Right lobe of liver (tissue), 6 donors: ENCODE measurements at regions not wholly inside any gene's neighbourhood (a gene's known extent, or its start where the extent isn't known, plus 50 kb on each side); places are given as distances from the start of the nearest gene placed in this dataset.

ENCODE experiments used
- ATAC-seq, 4 donors: fragments of 200-7000 bp; cut with Tn5 transposase; one replicate each; pipeline ENCODE4 v1.9.1; 2020; ENCODE audit warnings: mild to moderate bottlenecking in 4 of 4, moderate library complexity in 4 of 4
- DNase-seq, 3 donors: peaks; one replicate each; pipeline ENCODE4 v3.0.0-alpha.2; 2020
- H3K27ac ChIP-seq, 3 donors: fragments of 200-600 bp; one replicate each; pipeline ENCODE4 v1.8.0; 2022
- H3K27me3 ChIP-seq, 2 donors: fragments of 200-600 bp; one replicate each; pipeline ENCODE4 v1.8.0; 2022
- H3K36me3 ChIP-seq, 4 donors: fragments of 200-600 bp; sonication (generic) in 1 of 4; one replicate each; pipeline versions ENCODE4 v1.5.1 to v1.8.0; 2017 to 2022; ENCODE audit warnings: control low read depth in 1 of 4
- H3K4me1 ChIP-seq, 4 donors: fragments of 200-600 bp; sonication (generic) in 1 of 4; one replicate each; pipeline versions ENCODE4 v1.5.1 to v1.8.0; 2017 to 2022; ENCODE audit warnings: control low read depth in 1 of 4
- H3K4me3 ChIP-seq, 3 donors: fragments of 200-600 bp; one replicate each; pipeline ENCODE4 v1.8.0; 2022
- H3K9me3 ChIP-seq, 4 donors: fragments of 200-600 bp; sonication (generic) in 1 of 4; one replicate each; pipeline versions ENCODE4 v1.5.1 to v1.8.0; 2017 to 2022; ENCODE audit warnings: control low read depth in 1 of 4
- CTCF ChIP-seq, 4 donors: fragments of 200-600 bp in 3 of 4; fragments of 450-650 bp in 1 of 4; IDR thresholded peaks; one replicate each; pipeline versions ENCODE4 v1.5.1 to v1.8.0; 2016 to 2022; ENCODE audit warnings: antibody characterized with exemption in 4 of 4, mild to moderate bottlenecking in 2 of 4
- POLR2A ChIP-seq: fragments of 450-650 bp; IDR thresholded peaks from one replicate; pipeline ENCODE4 v1.6.1; 2017; ENCODE audit warnings: antibody characterized with exemption, mild to moderate bottlenecking
- WGBS: methylation state at CpG from one replicate; pipeline ENCODE4 v1.1.6; 2018; ENCODE audit warnings: low coverage, low lambda C conversion rate; ENCODE audit not compliant: insufficient coverage; ENCODE audit errors: missing lambda C conversion rate; 5-methylcytosine and 5-hydroxymethylcytosine counted together
- intact Hi-C, 2 donors: fragments of 100-400 bp; cut with DNase I; formaldehyde crosslinking; loops; one replicate each; pipeline versions ENCODE4 v1.11.2 to v1.14.1; 2022
- donor health status: DM: no; HTN: yes; CAD: no.
- donor health status: DM: no; HTN: no; CAD: no.
- donor health status: DM: no; HTN: no; CAD: no.
- donor health status: DM: no; HTN: yes; CAD: no.
- donor health status: DM: no; HTN: yes; CAD: no.

GRCh38 chr14:61197416-61197815, 83.7 kb downstream of the TMEM30B start:
- DNase-seq = no peak
- Histone ChIP-seq H3K27me3 (peaks cover 0 to 3% of the 10 kb centered on the region in 2 donors), H3K36me3 (no peaks in the 10 kb centered on the region), H3K27ac (no peak overlapping the region), H3K4me1 (no peaks in the 10 kb centered on the region), H3K9me3 (no peaks in the 10 kb centered on the region), H3K4me3 (no peak overlapping the region)
- TF ChIP-seq POLR2A (no peak), CTCF (IDR thresholded peaks at IDR 0.05) (no peak)
- ATAC-seq = no peak
- intact Hi-C loops = no loop called here
- WGBS = 43% methylated on average over 3 of the region's 4 CpGs

- ATAC-seq = peak in 1 of 4 donors; percentile 46
- Histone ChIP-seq H3K4me3 (no peak overlapping the region), H3K4me1 (no peaks in the 10 kb centered on the region), H3K9me3 (no peaks in the 10 kb centered on the region), H3K36me3 (no peaks in the 10 kb centered on the region), H3K27ac (no peak overlapping the region), H3K27me3 (peaks cover 0 to 2% of the 10 kb centered on the region in 2 donors)
- TF ChIP-seq POLR2A (no peak), CTCF (IDR thresholded peaks at IDR 0.05) (peak in 2 of 4 donors; percentile 6 to 24)
- intact Hi-C loops = no loop called here
- DNase-seq = no peak
- 26% methylated on average over 3 of the region's 3 CpGs for WGBS
Measured at GRCh38 chr14:61196792-61197191, 84.3 kb downstream of the TMEM30B start.

- Histone ChIP-seq H3K4me1 (no peaks in the 10 kb centered on the region), H3K27me3 (no peaks in the 10 kb centered on the region), H3K27ac (no peak overlapping the region), H3K36me3 (no peaks in the 10 kb centered on the region), H3K4me3 (no peak overlapping the region), H3K9me3 (no peaks in the 10 kb centered on the region)
- intact Hi-C loops = no loop called here
- no peak for ATAC-seq
- TF ChIP-seq POLR2A = no peak
- TF ChIP-seq CTCF (IDR thresholded peaks at IDR 0.05) = no peak
- 88% methylated on average over 2 of the region's 2 CpGs for WGBS
- no peak for DNase-seq
Measured at GRCh38 chr14:61196034-61196433, 85.1 kb downstream of the TMEM30B start.

GRCh38 chr14:61193476-61193875, 87.7 kb downstream of the TMEM30B start:
- no peaks in the 10 kb centered on the region for H3K27me3 ChIP-seq
- ATAC-seq (no peak), DNase-seq (no peak)
- no peak overlapping the region for H3K4me3 ChIP-seq
- H3K9me3 ChIP-seq = no peaks in the 10 kb centered on the region
- TF ChIP-seq CTCF (IDR thresholded peaks at IDR 0.05) (no peak), POLR2A (no peak)
- 69% methylated on average over 1 of the region's 1 CpG for WGBS
- no peak overlapping the region for H3K27ac ChIP-seq
- H3K36me3 ChIP-seq = no peaks in the 10 kb centered on the region
- peaks cover 0 to 5% (median 0%) of the 10 kb centered on the region in 4 donors for H3K4me1 ChIP-seq
- intact Hi-C loops = no loop called here

GRCh38 chr14:61192989-61193388, 88.1 kb downstream of the TMEM30B start:
- no peak for DNase-seq
- TF ChIP-seq CTCF (IDR thresholded peaks at IDR 0.05) (no peak), POLR2A (no peak)
- intact Hi-C loops = no loop called here
- Histone ChIP-seq H3K27ac (no peak overlapping the region), H3K27me3 (no peaks in the 10 kb centered on the region), H3K36me3 (no peaks in the 10 kb centered on the region), H3K9me3 (no peaks in the 10 kb centered on the region), H3K4me3 (no peak overlapping the region), H3K4me1 (peaks cover 0 to 5% (median 0%) of the 10 kb centered on the region in 4 donors)
- no peak for ATAC-seq
